DMS 273 (cell line): ENCODE measurements at regions not wholly inside any gene's neighbourhood (a gene's known extent, or its start where the extent isn't known, plus 50 kb on each side); places are given as distances from the start of the nearest gene placed in this dataset.

Experiments
- DNase-seq: peaks from one replicate; lab custom pipeline; 2025; ENCODE audit not compliant: unreplicated experiment; lab: John Stamatoyannopoulos, UW

DNA sequence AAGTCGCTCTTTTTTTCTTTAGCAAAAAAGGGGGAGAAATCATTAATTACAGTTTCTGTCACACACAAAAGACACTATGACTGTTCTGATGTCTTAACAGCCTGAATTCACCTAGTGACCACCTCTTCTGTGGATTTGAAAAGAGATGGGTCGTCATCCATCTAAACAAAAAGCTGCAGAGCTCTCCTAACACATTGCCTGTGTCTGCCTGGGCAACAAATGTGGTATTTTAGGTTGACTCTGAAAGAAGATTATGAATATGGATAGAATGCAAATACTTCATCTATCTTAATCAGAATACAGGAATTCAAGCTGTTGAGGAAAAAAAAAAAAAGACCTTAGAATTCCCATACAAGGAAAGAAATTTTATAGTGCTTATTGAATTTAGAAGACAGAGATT lies 304.4 kb upstream of the ADGRL2 start:
- DNase-seq = no peak

DNA sequence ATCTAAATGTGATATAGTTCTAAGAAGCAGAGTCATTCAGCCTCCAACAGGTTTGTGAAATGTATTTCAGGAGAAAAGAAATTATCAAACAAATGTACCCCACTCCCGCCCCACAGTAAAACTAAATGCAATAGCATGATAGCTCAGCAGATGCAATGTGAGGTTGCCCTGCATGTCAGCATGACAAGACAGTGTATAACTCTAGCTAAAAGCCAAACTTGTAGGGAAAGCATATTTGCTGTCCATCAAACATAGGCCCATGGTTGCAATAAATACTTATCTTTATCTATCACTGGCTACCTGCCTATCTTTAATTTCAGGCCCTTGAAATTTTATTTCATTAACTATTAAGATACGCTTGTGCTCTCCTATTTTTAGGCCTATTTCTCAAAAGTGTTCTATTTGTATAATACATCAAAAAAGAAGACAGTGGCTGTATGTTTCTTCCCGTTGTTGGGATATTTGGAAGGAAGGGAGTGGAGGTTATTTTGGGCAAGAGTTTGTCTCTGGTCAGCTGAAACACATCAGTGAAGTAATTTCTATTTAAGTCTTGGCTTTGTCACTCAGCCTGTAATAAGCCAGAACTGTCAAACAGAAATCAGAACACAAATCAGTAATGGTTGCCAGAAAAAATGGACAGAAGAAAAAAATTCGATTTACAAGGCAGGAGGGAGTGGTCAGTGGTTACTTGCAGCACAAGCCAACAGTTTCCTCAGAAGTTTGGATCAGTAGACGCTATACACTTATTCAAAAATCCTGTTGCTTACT lies 307.4 kb upstream of the ADGRL2 start:
- DNase-seq = no peak

DNA sequence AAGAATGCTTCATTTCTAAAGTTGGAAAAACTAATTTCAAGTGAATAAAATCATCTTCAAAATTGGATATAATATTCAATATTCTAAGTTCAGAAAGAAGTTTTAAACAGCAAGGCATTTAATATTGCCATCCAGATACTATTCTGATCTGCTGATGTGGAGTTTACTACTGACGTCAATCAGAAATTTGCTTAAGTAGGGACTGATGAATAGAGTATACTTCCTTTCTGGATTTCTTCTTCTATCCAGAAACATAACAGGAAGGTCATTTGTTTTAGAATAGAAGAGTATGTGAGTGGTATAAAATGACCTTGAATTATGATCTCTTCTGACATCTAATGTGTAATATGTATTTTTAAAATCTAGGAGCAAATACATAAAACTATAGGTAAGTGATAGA lies 308.1 kb upstream of the ADGRL2 start:
- no peak for DNase-seq

DNA sequence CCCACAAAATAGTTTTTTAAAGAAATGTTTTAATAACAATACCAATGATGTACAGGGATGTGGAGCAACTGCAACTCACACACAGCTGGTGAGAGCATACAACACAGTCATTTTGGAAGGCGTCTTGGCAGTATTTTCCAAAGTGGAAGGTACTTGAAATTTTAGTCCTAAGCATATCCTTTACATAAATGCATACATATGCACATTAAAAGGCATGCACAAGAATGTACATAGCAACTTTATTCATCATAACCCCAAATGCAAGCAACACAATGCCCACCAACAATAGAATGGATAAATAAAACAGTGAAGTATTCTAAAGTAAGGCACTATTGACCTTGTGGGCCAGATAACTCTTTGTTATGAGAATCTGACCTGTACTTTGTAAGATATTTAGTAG lies 310.1 kb upstream of the ADGRL2 start:
- DNase-seq = no peak

DNA sequence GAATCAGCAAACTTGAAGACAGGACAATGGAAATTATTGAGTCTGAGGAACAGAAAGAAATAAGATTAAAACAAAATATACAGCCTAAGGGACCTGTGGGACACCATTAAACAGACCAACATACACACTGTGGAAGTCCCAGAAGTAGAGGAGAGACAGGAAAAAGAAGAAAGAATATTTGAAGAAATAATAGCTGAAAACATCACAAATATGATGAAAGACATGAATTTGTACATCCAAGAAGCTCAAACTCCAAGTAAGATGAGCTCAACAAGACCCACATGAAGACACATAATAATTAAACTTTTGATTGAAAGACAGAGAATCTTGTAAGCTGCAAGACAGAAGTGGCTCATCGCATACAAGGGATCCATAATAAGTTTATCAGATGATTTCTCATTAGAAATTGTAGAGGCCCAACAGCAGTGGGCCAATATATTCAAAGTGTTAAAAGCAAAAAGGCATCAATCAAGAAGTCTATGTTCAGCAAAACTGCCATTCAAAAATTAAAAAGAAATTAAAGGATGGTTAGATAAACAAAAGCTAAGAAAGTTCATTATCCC lies 311.3 kb upstream of the ADGRL2 start:
- DNase-seq = no peak

DNA sequence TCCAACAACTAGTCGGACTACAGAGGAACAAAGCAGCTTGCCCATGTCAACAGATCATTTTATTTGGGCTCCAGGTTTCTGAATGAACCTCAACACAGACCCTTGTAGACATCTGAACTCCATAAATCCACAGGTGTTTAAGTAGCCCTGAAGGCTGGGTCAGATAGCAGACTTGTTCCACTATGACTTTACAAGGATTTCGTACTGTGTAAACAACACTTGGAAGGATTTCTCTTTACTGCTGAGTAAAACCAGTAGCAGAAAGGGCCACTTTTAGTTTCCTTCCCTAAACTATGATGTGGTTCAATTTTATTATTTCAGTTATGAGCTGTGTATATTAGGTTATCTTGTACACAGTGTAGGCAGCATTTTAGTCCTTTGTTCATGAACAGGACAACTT lies 316.4 kb upstream of the ADGRL2 start:
- DNase-seq = no peak

DNA sequence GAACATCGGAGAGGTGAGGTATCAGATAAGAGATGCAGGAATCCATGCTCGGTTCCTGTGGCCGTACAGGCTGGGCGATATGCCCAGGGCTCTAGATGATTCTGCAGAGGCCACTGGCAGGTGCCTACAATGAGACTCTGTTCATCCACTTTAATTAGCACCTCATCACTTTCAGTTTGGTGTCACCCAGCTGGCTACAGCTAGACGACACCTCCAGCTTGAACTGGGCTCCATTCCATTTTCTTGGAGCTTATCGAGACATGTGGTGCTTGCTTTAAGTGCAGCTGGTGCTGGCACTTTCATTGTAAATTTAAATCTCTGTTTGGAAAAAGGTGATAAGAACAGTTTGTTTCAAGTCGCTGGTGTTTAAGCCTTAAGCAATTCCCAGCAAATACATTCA lies 322.5 kb upstream of the ADGRL2 start:
- peak; percentile 68 for DNase-seq

DNA sequence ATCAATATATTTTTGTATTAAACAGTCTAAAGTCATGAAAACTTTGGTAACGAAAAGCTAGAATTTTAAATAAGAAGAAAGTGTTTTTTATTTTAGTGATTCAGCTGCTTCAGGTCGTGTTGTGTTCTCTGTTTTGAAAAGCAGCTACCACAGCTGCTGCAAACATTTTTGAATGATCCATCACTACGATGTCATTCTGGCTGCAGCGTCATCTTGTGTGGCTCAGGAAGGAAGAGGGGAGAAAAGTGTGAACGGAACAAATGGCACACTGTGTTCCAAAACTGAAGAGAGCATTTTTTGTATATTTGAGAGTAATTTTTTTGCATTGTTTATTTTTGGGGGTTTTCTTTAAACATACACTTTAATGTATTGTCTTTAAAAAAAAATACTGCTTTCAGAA lies 323.0 kb upstream of the ADGRL2 start:
- peak; percentile 21 for DNase-seq

DNA sequence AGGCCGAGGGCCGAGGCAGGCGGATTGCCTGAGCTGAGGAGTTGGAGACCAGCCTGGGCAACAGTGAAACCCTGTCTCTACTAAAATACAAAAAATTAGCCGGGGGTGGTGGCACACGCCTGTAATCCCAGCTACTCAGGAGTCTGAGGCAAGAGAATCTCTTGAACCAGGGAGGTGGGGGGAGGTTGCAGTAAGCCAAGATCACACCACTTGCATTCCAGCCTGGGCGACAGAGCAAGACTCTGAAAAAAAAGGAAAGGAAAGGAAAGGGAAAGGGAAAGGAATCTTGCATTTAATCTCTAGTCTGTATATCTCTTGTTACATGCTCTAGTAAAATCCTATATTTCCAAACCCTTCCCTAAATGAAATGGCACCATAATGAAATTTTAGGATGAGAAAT lies 328.3 kb upstream of the ADGRL2 start:
- DNase-seq = no peak

DNA sequence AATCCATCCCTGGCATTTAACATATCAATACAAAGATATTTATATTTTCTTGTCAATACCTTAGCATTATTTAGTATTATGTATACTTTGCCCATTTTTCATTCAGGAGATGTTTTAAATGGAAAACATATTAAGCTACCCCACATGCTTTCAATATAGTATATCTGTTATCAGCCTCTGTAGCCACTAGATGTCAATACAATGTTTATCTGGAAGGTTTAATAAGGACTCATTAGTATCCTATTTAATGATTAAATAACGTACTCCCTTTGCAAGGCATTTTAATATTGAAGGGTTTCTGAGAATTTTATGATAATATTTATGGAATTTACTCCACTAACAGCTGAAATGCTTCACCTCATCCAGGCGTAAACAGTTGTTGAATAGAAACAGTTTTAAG lies 329.5 kb upstream of the ADGRL2 start:
- DNase-seq = no peak

DNA sequence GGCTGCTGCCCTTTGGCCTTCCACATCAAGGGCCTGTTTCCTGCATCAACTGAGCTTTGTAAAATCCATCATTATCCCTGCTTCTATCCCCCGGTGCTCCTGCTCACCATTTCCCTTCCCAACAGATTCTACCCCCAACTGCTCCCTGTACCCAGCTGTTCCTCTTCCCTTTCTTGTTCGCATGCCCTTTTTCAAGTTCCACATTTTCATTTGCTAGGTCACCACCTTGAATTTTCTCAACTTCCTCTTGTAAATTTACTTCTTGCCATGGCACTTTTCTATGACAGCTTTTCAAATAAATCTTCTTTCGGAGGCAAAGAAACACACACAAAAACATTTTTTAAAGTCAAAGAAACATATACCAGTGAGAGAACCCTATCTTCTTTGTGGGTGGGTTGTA lies 330.5 kb upstream of the ADGRL2 start:
- no peak for DNase-seq

DNA sequence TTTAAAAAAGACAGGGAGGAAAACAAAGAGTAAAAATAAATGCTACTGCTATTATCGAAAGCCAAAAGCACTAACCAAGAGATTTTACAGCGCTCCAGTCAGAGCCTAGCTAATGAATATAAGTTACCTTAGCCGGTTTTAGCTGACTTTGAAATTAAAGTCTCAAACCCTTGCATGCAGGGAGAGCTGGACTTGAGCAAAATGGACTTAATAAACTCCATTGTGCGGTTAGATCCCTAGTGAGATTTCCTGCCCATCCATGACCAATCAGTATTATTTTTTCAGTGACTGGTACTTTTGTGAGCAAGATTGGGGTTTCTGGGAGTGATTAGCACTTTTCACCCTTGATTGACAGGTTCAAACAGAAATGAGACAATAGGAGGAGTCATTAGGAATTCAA lies 333.4 kb upstream of the ADGRL2 start:
- no peak for DNase-seq

DNA sequence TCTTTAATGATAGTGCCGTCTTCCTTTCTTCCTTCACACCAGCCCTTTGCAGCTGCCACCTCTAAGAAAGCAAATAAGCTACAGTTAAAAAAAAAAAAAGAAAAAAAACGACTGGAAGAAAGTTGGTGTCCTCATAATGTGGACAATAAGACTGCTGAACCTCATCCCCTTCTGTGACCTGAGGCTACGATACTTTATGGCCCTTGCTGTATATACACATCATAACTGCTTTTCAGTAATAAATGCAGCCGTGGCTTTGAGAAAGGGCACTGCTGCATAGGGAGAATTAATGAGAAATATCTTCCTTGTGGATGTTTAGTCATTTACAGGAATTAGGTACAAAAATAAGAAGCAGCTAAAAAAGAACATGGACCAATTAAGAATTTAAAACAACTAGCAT lies 333.8 kb upstream of the ADGRL2 start:
- no peak for DNase-seq

DNA sequence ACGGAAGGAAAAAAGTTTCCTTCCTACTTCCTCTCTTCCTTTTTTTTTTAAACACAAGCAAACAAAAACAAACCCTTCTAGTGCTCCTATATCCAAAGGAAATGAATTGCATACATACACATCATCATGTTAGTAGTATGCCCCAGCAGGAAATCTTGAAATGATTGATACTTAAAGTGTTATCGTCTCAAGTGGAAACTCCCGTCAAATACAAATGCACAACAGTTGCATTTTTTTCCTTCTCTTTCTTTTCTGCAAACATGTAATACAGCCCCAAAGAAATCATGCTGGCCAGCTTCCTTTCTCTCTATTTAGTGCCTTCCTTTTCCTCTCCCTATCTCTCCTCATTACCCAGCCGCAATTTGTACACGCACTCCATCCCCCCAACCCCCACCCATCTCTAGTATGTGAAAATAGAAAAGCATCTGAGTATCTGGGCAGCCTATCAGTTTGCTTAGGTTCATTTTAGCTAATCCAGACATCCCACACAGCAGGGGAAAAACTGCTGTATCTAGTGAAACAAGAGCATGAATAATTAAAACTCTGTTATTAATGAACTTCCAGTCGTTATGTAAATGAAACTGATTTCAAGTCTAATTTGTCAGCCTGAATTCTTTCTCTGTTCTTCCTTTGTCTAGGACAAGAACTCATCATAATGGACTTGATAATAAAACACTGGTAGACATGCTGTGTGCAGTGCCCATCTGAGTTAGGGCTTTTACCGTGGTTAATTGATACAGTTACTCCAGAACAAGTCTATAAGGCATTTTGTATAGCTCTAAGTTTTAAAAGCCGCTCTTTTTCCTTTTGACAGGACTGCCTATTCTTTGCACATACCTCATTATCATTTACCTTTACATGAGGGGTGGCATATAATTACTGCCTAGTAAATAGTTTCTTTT lies 336.5 kb upstream of the ADGRL2 start:
- no peak for DNase-seq

DNA sequence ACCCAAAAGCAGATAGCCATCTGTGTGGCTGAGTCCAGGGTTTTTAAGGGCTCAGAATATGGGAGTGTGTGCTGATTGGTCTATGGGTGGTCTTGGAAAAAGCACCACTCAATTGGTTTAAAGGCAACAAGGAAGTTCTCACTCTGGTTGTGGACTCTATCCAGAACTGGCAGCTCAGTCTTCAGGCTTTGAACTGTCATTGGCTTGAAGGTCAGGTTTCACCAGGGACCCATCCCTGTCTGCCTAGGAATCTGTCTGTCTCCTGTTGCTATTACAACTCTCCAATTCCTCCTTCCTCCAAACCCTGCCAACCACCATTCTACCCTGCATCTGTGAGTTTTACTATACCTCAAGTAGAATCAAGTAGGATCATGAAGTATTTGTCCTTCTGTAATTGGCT lies 341.7 kb upstream of the ADGRL2 start:
- no peak for DNase-seq

DNA sequence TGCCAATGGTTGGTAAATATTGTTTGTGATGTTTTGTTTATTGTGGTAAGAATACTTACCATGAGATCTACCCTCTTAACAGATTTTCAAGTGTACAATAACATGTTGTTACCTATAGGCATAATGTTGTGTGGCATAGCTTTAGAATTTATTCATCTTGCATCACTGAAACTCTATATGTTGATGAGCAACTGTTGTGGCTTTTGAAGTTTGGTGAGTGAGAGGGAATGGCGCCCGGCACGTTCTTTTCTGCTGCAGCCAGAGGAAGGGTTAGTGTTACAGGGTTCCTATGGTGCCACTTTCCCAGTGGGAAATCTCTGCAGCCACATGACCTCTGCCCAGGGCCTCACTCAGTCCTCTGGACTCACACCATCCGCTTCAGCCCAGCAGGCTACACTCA lies 342.5 kb upstream of the ADGRL2 start:
- DNase-seq = no peak

DNA sequence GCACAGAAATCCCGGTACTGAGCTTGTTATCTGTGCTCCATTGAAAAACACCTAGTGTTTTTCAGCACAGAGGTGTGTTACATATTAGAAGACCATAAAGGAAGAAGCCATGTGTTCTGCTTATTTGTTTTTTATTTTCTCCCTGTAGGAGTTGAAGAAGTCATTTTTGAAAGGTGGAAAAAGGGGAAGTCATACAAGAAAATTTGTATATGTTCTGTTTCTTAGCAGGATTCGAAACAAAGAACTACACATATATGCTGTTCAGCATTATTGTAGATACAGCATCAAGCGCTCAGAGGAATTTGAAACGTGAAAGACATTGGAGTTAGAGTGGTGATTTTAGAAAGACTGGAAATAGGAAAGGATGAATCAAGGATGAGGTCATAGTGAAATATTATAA lies 345.3 kb upstream of the ADGRL2 start:
- DNase-seq = no peak

DNA sequence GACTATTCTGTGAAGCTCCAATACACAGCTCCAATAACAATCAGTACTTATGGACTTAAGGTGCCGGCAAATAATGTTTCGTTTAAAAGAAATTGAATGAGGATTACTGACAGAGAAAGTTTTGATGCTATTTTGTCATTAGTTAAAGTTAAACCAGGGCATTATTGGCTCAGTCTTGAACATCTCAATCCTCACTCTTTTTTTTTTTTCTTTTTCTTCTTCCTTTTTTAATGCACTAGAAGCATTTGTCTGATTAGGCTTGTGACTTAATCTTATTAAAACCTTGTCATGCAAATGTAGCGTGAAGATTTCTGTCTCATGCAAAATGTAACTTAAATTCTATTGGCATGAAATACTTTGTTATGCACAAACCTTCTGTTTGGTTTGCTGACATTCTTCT lies 346.8 kb upstream of the ADGRL2 start:
- no peak for DNase-seq

DNA sequence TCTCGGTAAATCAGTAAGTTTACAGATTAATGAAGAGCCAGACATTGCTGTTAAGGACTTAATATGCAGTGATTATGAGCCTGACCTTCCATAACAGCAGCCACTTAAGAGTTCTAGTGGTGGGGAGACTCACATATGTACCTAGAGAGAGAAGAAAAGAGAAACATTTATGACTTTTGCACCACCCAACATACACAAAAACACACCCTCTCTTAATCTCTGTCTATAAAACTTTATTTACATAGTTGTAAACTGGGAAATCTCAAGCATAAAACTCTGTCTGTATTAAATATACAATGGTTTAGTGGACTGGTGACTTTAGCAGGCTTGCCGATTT lies 347.4 kb upstream of the ADGRL2 start:
- DNase-seq = no peak

DNA sequence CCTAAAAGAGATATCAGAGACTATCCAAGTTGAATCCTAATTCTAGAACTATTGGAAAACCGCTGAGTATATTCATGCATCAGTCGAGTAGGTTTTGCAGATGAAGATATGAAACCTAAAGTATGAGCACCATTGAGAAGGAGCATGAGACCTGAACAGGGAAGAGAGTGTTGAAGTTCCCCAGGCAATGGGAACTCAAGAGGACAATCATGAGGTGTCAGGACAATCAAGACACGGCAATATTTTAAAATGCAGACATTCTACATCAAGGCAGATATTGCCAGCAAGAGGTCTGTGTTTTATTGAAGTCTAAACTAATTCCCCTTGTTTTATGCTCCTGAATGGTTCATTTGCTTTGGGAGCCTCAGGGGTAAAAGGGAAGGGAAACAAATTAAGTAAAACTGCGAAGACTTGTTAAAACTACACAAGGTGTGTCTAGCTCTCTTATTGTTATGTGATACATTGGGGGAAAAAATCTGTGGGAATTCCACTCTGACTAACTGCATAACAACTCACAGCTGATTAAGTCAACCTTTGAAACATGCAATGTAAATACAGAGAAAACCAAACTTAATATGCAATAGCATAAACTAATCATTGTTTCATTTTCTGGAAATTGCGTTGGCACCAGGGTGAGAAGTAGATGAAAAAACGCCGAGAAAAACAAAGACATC lies 347.9 kb upstream of the ADGRL2 start:
- no peak for DNase-seq

DNA sequence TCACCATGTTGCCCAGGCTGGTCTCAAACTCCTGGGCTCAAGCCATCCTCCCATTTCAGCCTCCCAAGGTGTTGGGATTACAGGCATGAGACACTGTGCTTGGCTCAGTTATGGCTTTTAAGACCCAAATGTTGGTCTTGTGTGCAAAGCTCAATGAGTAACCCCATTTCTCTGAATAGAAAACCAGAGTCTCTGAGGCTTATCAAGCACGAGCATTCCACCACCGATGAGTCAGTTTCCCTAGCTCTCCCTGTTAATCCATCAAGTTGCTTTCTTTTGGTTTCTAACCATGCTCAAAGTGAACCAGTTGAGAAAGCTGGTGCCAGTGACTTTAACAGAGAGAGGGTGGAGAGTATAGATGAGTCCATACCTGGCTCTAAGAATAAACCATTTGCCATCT lies 350.9 kb upstream of the ADGRL2 start:
- DNase-seq = no peak
